DND-41 (cell line): ENCODE measurements at regions not wholly inside any gene's neighbourhood (a gene's known extent, or its start where the extent isn't known, plus 50 kb on each side); places are given as distances from the start of the nearest gene placed in this dataset.

Experiments used
- ATAC-seq: fragments of 200-7000 bp; cut with Tn5 transposase; 3 replicates; pipeline ENCODE4 v1.9.1; 2021; ENCODE audit warnings: low read depth; ENCODE audit not compliant: insufficient read depth
- DNase-seq: peaks from one replicate; pipeline ENCODE4 v3.0.0-alpha.2; 2020
- H2AFZ ChIP-seq: 2 replicates; pipeline ENCODE4 v1.6.0; 2012; ENCODE audit warnings: low read depth, low read length
- H3K27ac ChIP-seq: 2 replicates; pipeline ENCODE4 v1.5.1; 2012; ENCODE audit warnings: low read length, inconsistent platforms
- H3K27me3 ChIP-seq: fragments of 200-600 bp; sonication (generic); 2 replicates; pipeline ENCODE4 v1.6.0; 2012; ENCODE audit warnings: low read length, mild to moderate bottlenecking, inconsistent platforms; ENCODE audit not compliant: insufficient read depth, poor library complexity
- H3K36me3 ChIP-seq: 2 replicates; pipeline ENCODE4 v1.5.1; 2012; ENCODE audit warnings: low read length, inconsistent platforms; ENCODE audit not compliant: insufficient read depth
- H3K4me1 ChIP-seq: 2 replicates; pipeline ENCODE4 v1.5.1; 2012; ENCODE audit warnings: mild to moderate bottlenecking, low read length; ENCODE audit not compliant: insufficient read depth
- H3K4me2 ChIP-seq: 2 replicates; pipeline ENCODE4 v1.6.0; 2012; ENCODE audit warnings: mild to moderate bottlenecking, moderate library complexity, low read length, inconsistent platforms; ENCODE audit not compliant: insufficient read depth
- H3K4me3 ChIP-seq, 2 experiments: fragments of 200-600 bp in 1 of 2; shearing (Covaris generic) in 1 of 2; 2 replicates each; pipeline ENCODE4 v1.5.1; 2012 to 2016; ENCODE audit warnings: inconsistent platforms in 2 of 2, low read length in 2 of 2, mild to moderate bottlenecking in 2 of 2, low read depth in 1 of 2, moderate library complexity in 1 of 2
- H3K79me2 ChIP-seq: 2 replicates; pipeline ENCODE4 v1.6.0; 2012; ENCODE audit warnings: low read length, inconsistent platforms; ENCODE audit not compliant: insufficient read depth
- H3K9ac ChIP-seq: 2 replicates; pipeline ENCODE4 v1.6.0; 2012; ENCODE audit warnings: low read depth, mild to moderate bottlenecking, inconsistent platforms, low read length, moderate library complexity
- H3K9me3 ChIP-seq: 2 replicates; pipeline ENCODE4 v1.5.1; 2012; ENCODE audit warnings: low read length, moderate library complexity, mild to moderate bottlenecking, inconsistent platforms; ENCODE audit not compliant: insufficient read depth, severe bottlenecking
- H4K20me1 ChIP-seq: 2 replicates; pipeline ENCODE4 v1.6.0; 2012; ENCODE audit warnings: low read length; ENCODE audit not compliant: insufficient read depth
- CTCF ChIP-seq: IDR thresholded peaks from 2 replicates; pipeline ENCODE4 v1.5.1; 2012; ENCODE audit warnings: borderline replicate concordance, low read length, moderate library complexity, mild to moderate bottlenecking; ENCODE audit not compliant: poor library complexity, severe bottlenecking; ENCODE audit errors: extremely low read depth
- EZH2 ChIP-seq: IDR thresholded peaks from 3 replicates; pipeline ENCODE4 v1.6.1; 2012; ENCODE audit warnings: borderline replicate concordance, low read depth, mild to moderate bottlenecking, moderate library complexity, low read length, inconsistent platforms; ENCODE audit not compliant: severe bottlenecking

GRCh38 chr13:107035186-107035585, 467.2 kb upstream of the ARGLU1 start:
- H2AFZ ChIP-seq, result no peak overlapping the region
- DNase-seq, result no peak
- no peaks in the 10 kb centered on the region for H3K27me3 ChIP-seq
- TF ChIP-seq EZH2, result no peak
- no peak for TF ChIP-seq CTCF
- H3K4me1 ChIP-seq, result no peaks in the 10 kb centered on the region
- H3K4me2 ChIP-seq, result no peak overlapping the region
- H3K27ac ChIP-seq, result no peak overlapping the region
- no peak overlapping the region for H3K9ac ChIP-seq
- H3K4me3 ChIP-seq, result no peak overlapping the region
- H4K20me1 ChIP-seq, result no peaks in the 10 kb centered on the region
- H3K9me3 ChIP-seq, result no peaks in the 10 kb centered on the region
- no peaks in the 10 kb centered on the region for H3K36me3 ChIP-seq
- no peaks in the 10 kb centered on the region for H3K79me2 ChIP-seq
- no peak for ATAC-seq

GRCh38 chr13:107034236-107034872, 466.4 kb upstream of the ARGLU1 start:
- no peaks in the 10 kb centered on the region for H4K20me1 ChIP-seq
- no peaks in the 10 kb centered on the region for H3K79me2 ChIP-seq
- H3K27me3 ChIP-seq, result no peaks in the 10 kb centered on the region
- DNase-seq (no peak), ATAC-seq (no peak)
- no peaks in the 10 kb centered on the region for H3K4me1 ChIP-seq
- TF ChIP-seq CTCF (no peak), EZH2 (no peak)
- H3K27ac ChIP-seq, result no peak overlapping the region
- H3K4me2 ChIP-seq, result no peak overlapping the region
- no peak overlapping the region for H3K4me3 ChIP-seq
- no peaks in the 10 kb centered on the region for H3K36me3 ChIP-seq
- no peak overlapping the region for H2AFZ ChIP-seq
- H3K9ac ChIP-seq, result no peak overlapping the region
- H3K9me3 ChIP-seq, result no peaks in the 10 kb centered on the region

GRCh38 chr13:107031716-107032115, 463.8 kb upstream of the ARGLU1 start:
- no peaks in the 10 kb centered on the region for H3K4me1 ChIP-seq
- no peaks in the 10 kb centered on the region for H3K79me2 ChIP-seq
- no peaks in the 10 kb centered on the region for H3K9me3 ChIP-seq
- no peak for TF ChIP-seq EZH2
- H4K20me1 ChIP-seq, result no peaks in the 10 kb centered on the region
- no peak overlapping the region for H3K27ac ChIP-seq
- H2AFZ ChIP-seq, result no peak overlapping the region
- H3K27me3 ChIP-seq, result no peaks in the 10 kb centered on the region
- no peak for ATAC-seq
- H3K4me3 ChIP-seq, result no peak overlapping the region
- H3K36me3 ChIP-seq, result no peaks in the 10 kb centered on the region
- no peak overlapping the region for H3K9ac ChIP-seq
- no peak overlapping the region for H3K4me2 ChIP-seq
- DNase-seq, result no peak

GRCh38 chr13:107028751-107029150, 460.8 kb upstream of the ARGLU1 start:
- no peaks in the 10 kb centered on the region for H3K4me1 ChIP-seq
- no peak overlapping the region for H3K4me3 ChIP-seq
- H4K20me1 ChIP-seq, result no peaks in the 10 kb centered on the region
- no peaks in the 10 kb centered on the region for H3K79me2 ChIP-seq
- no peaks in the 10 kb centered on the region for H3K9me3 ChIP-seq
- TF ChIP-seq CTCF (no peak), EZH2 (no peak)
- no peak overlapping the region for H3K27ac ChIP-seq
- ATAC-seq, result no peak
- no peak overlapping the region for H2AFZ ChIP-seq
- no peak for DNase-seq
- H3K36me3 ChIP-seq, result no peaks in the 10 kb centered on the region
- no peak overlapping the region for H3K9ac ChIP-seq
- H3K4me2 ChIP-seq, result no peak overlapping the region
- H3K27me3 ChIP-seq, result no peaks in the 10 kb centered on the region
